NCI-H2227 (cell line): ENCODE measurements at regions not wholly inside any gene's neighbourhood (a gene's known extent, or its start where the extent isn't known, plus 50 kb on each side); places are given as distances from the start of the nearest gene placed in this dataset.

ENCODE experiments used
- DNase-seq: peaks from one replicate; lab custom pipeline; 2025; ENCODE audit not compliant: unreplicated experiment; lab: John Stamatoyannopoulos, UW

GRCh38 chr2:39534095-39534711 is 97.1 kb upstream of the MAP4K3 start:
- DNase-seq, result no peak

GRCh38 chr2:39535636-39536185 is 98.6 kb upstream of the MAP4K3 start:
- DNase-seq, result no peak

- DNase-seq, result no peak
Observed at GRCh38 chr2:39537150-39537549, 100.1 kb upstream of the MAP4K3 start.

- DNase-seq, result no peak
Observed at GRCh38 chr2:39538718-39539117, 101.6 kb upstream of the MAP4K3 start.

GRCh38 chr2:39540414-39540813 is 103.3 kb upstream of the MAP4K3 start:
- no peak for DNase-seq

- no peak for DNase-seq
Observed at GRCh38 chr2:39541011-39541930, 104.2 kb upstream of the MAP4K3 start.

GRCh38 chr2:39542523-39542922 is 105.4 kb upstream of the MAP4K3 start:
- no peak for DNase-seq

GRCh38 chr2:39545957-39546356 is 108.9 kb upstream of the MAP4K3 start:
- no peak for DNase-seq

GRCh38 chr2:39546409-39546808 is 109.3 kb upstream of the MAP4K3 start:
- no peak for DNase-seq

- no peak for DNase-seq
Observed at GRCh38 chr2:39546937-39547336, 109.9 kb upstream of the MAP4K3 start.

- DNase-seq, result no peak
Observed at GRCh38 chr2:39547811-39548719, 111.0 kb upstream of the MAP4K3 start.

- DNase-seq, result no peak
Observed at GRCh38 chr2:39549000-39549399, 111.9 kb upstream of the MAP4K3 start.

GRCh38 chr2:39549718-39550464 is 112.8 kb upstream of the MAP4K3 start:
- DNase-seq, result no peak

GRCh38 chr2:39550701-39551285 is 113.7 kb upstream of the MAP4K3 start:
- DNase-seq, result no peak

- no peak for DNase-seq
Observed at GRCh38 chr2:39558906-39559305, 106.8 kb upstream of the TMEM178A start.

GRCh38 chr2:39563572-39563971 is 102.1 kb upstream of the TMEM178A start:
- no peak for DNase-seq

- no peak for DNase-seq
Observed at GRCh38 chr2:39567507-39567906, 98.2 kb upstream of the TMEM178A start.

- no peak for DNase-seq
Observed at GRCh38 chr2:39568116-39568515, 97.6 kb upstream of the TMEM178A start.

GRCh38 chr2:39568561-39569006 is 97.1 kb upstream of the TMEM178A start:
- no peak for DNase-seq

- DNase-seq, result no peak
Observed at GRCh38 chr2:39570130-39570555, 95.6 kb upstream of the TMEM178A start.
